Tibial nerve (tissue), 3 donors: ENCODE measurements at regions not wholly inside any gene's neighbourhood (a gene's known extent, or its start where the extent isn't known, plus 50 kb on each side); places are given as distances from the start of the nearest gene placed in this dataset.

Experiments used
- CTCF ChIP-seq, 5 experiments: fragments of 200-600 bp in 3 of 5; fragments of 450-650 bp in 2 of 5; sonication (generic) in 3 of 5; IDR thresholded peaks; one replicate each; pipeline ENCODE4 v1.5.1; 2016 to 2019; ENCODE audit warnings: antibody characterized with exemption in 5 of 5, mild to moderate bottlenecking in 3 of 5, moderate library complexity in 2 of 5
- POLR2A ChIP-seq, 2 donors: fragments of 450-650 bp; IDR thresholded peaks; one replicate each; pipeline ENCODE4 v1.6.1; 2017; ENCODE audit warnings: antibody characterized with exemption in 2 of 2, mild to moderate bottlenecking in 2 of 2, moderate library complexity in 2 of 2

- TF ChIP-seq CTCF (IDR thresholded peaks at IDR 0.05) (no peak), POLR2A (IDR thresholded peaks at IDR 0.05) (no peak)
Observed at GRCh38 chr4:182019148-182019652, 224.0 kb upstream of the TENM3 start.
